Fibroblast of lung (primary cell): ENCODE measurements at regions not wholly inside any gene's neighbourhood (a gene's known extent, or its start where the extent isn't known, plus 50 kb on each side); places are given as distances from the start of the nearest gene placed in this dataset.

Experiments used
- DNase-seq, 2 donors: peaks; one replicate each; pipeline versions ENCODE4 v3.0.0 to v3.0.0-alpha.2; 2010; ENCODE audit warnings: low read depth in 2 of 2
- H2AFZ ChIP-seq: 2 replicates; pipeline ENCODE4 v1.5.1; 2012; ENCODE audit warnings: low read length, control low read depth, inconsistent platforms
- H3K27ac ChIP-seq: 2 replicates; pipeline ENCODE4 v1.5.1; 2011; ENCODE audit warnings: low read length, control low read depth; ENCODE audit not compliant: insufficient read depth
- H3K27me3 ChIP-seq: 2 replicates; pipeline ENCODE4 v1.5.1; 2011; ENCODE audit warnings: mild to moderate bottlenecking, low read length; ENCODE audit not compliant: control insufficient read depth, insufficient read depth
- H3K36me3 ChIP-seq: 2 replicates; pipeline ENCODE4 v1.5.1; 2011; ENCODE audit warnings: low read length; ENCODE audit not compliant: control insufficient read depth, insufficient read depth
- H3K4me1 ChIP-seq: 2 replicates; pipeline ENCODE4 v1.5.1; 2011; ENCODE audit warnings: low read length; ENCODE audit not compliant: control insufficient read depth, insufficient read depth; ENCODE audit errors: extremely low read depth
- H3K4me2 ChIP-seq: 2 replicates; pipeline ENCODE4 v1.5.1; 2011; ENCODE audit warnings: low read length, control low read depth; ENCODE audit not compliant: insufficient read depth; ENCODE audit errors: extremely low read depth
- H3K4me3 ChIP-seq, 4 experiments: fragments of 200-600 bp in 1 of 4; sonication (generic) in 1 of 4; replicated peaks in 1 of 4; 2 replicates each; pipeline ENCODE4 v1.5.1; 2011 to 2016; ENCODE audit warnings: low read length in 4 of 4, low read depth in 3 of 4, mild to moderate bottlenecking in 3 of 4, control low read depth in 2 of 4, inconsistent platforms in 1 of 4, mixed read lengths in 1 of 4; ENCODE audit not compliant: insufficient read depth in 1 of 4; ENCODE audit errors: control extremely low read depth in 1 of 4
- H3K79me2 ChIP-seq: 2 replicates; pipeline ENCODE4 v1.5.1; 2012; ENCODE audit warnings: mild to moderate bottlenecking, low read length, inconsistent platforms; ENCODE audit not compliant: control insufficient read depth, insufficient read depth
- H3K9ac ChIP-seq: 2 replicates; pipeline ENCODE4 v1.5.1; 2011; ENCODE audit warnings: mild to moderate bottlenecking, low read length, control low read depth; ENCODE audit not compliant: insufficient read depth
- H3K9me3 ChIP-seq: 2 replicates; pipeline ENCODE4 v1.5.1; 2012; ENCODE audit warnings: low read depth, low read length; ENCODE audit not compliant: control insufficient read depth, insufficient read depth
- H4K20me1 ChIP-seq: 2 replicates; pipeline ENCODE4 v1.5.1; 2011; ENCODE audit warnings: low read length; ENCODE audit not compliant: control insufficient read depth, insufficient read depth; ENCODE audit errors: extremely low read depth
- CTCF ChIP-seq, 2 donors: IDR thresholded peaks in 1 of 2; conservative IDR thresholded peaks in 1 of 2; 1 replicate in 1 of 2; 2 replicates in 1 of 2; pipeline ENCODE4 v1.5.1; 2011 to 2012; ENCODE audit warnings: low read length in 2 of 2, control low read depth in 1 of 2, inconsistent platforms in 1 of 2, low read depth in 1 of 2, mild to moderate bottlenecking in 1 of 2
- EZH2 ChIP-seq: IDR thresholded peaks from 2 replicates; pipeline ENCODE4 v1.5.1; 2012; ENCODE audit warnings: low read length, control low read depth, mild to moderate bottlenecking; ENCODE audit errors: missing control alignments

DNA sequence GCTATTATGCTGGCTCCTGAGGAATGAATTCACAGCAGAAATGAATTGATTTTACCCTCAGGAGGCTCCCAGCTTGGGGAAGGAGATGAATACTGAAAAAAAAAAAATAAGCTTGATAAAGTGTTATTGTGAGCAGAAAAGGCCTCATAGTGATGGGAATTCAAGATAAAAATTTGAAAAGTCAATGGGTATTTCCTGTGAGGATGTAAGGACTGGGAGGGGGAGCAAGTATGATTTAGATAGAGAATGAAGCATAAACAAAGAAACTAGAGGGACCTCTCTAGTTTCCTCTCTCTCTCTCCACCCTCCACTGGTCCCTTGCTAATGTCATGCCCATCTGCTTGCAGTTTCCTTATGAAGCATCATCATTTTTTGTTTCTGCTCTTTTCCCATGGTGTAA, 439.0 kb upstream of the PLXNA2 start:
- DNase-seq = no peak
- H3K9me3 ChIP-seq = no peaks in the 10 kb centered on the region
- H3K9ac ChIP-seq = no peak overlapping the region
- TF ChIP-seq EZH2 (no peak), CTCF (conservative IDR thresholded peaks at IDR 0.05 in 1 of 2, IDR thresholded peaks at IDR 0.05 in 1 of 2; ENCODE audit: low read depth in 1 of 2, low read length in 2 of 2) (no peak)
- H3K4me3 ChIP-seq = no peak overlapping the region
- H2AFZ ChIP-seq = no peak overlapping the region
- H3K27me3 ChIP-seq = no peaks in the 10 kb centered on the region
- no peaks in the 10 kb centered on the region for H3K79me2 ChIP-seq
- no peaks in the 10 kb centered on the region for H3K4me1 ChIP-seq
- no peaks in the 10 kb centered on the region for H3K36me3 ChIP-seq
- no peak overlapping the region for H3K27ac ChIP-seq
- H3K4me2 ChIP-seq = no peak overlapping the region
- no peaks in the 10 kb centered on the region for H4K20me1 ChIP-seq

GRCh38 chr1:208684192-208684591, 440.0 kb upstream of the PLXNA2 start:
- Histone ChIP-seq H3K79me2 (no peaks in the 10 kb centered on the region), H2AFZ (no peak overlapping the region), H3K27ac (no peak overlapping the region), H3K9ac (no peak overlapping the region), H3K27me3 (no peaks in the 10 kb centered on the region), H3K4me3 (no peak overlapping the region), H3K4me1 (no peaks in the 10 kb centered on the region), H3K36me3 (no peaks in the 10 kb centered on the region), H4K20me1 (no peaks in the 10 kb centered on the region), H3K4me2 (no peak overlapping the region), H3K9me3 (no peaks in the 10 kb centered on the region)
- TF ChIP-seq CTCF (conservative IDR thresholded peaks at IDR 0.05 in 1 of 2, IDR thresholded peaks at IDR 0.05 in 1 of 2; ENCODE audit: low read depth in 1 of 2, low read length in 2 of 2) (no peak), EZH2 (no peak)
- DNase-seq = no peak

- no peaks in the 10 kb centered on the region for H3K4me1 ChIP-seq
- no peaks in the 10 kb centered on the region for H3K27me3 ChIP-seq
- no peak overlapping the region for H3K4me2 ChIP-seq
- H3K4me3 ChIP-seq = no peak overlapping the region
- TF ChIP-seq EZH2 (no peak), CTCF (conservative IDR thresholded peaks at IDR 0.05 in 1 of 2, IDR thresholded peaks at IDR 0.05 in 1 of 2; ENCODE audit: low read depth in 1 of 2, low read length in 2 of 2) (no peak)
- no peaks in the 10 kb centered on the region for H4K20me1 ChIP-seq
- no peaks in the 10 kb centered on the region for H3K9me3 ChIP-seq
- no peak for DNase-seq
- no peak overlapping the region for H3K9ac ChIP-seq
- no peak overlapping the region for H3K27ac ChIP-seq
- no peaks in the 10 kb centered on the region for H3K79me2 ChIP-seq
- no peak overlapping the region for H2AFZ ChIP-seq
- no peaks in the 10 kb centered on the region for H3K36me3 ChIP-seq
Observed at GRCh38 chr1:208686592-208686991, 442.4 kb upstream of the PLXNA2 start.
